Globus pallidus (tissue), 1 donor: ENCODE measurements at regions not wholly inside any gene's neighbourhood (a gene's known extent, or its start where the extent isn't known, plus 50 kb on each side); places are given as distances from the start of the nearest gene placed in this dataset.
"Not testable (repeated sequence)": the region's sequence is repeated elsewhere in the genome, so short reads cannot be mapped to it uniquely, and the experiment has no call there.

Experiments used
- DNase-seq: peaks from one replicate; pipeline ENCODE4 v3.0.0-alpha.2; 2015; ENCODE audit warnings: low spot score

GRCh38 chr17:34740565-34741520 lies 161.5 kb downstream of the TMEM132E start:
- no peak for DNase-seq

GRCh38 chr17:34739386-34739785 lies 160.0 kb downstream of the TMEM132E start:
- DNase-seq: no peak

GRCh38 chr17:34737673-34738072 lies 158.3 kb downstream of the TMEM132E start:
- not testable (repeated sequence) for DNase-seq

- no peak for DNase-seq
Observed at GRCh38 chr17:34736611-34737010, 157.2 kb downstream of the TMEM132E start.

- no peak for DNase-seq
Observed at GRCh38 chr17:34733333-34733732, 154.0 kb downstream of the TMEM132E start.

GRCh38 chr17:34730816-34731215 lies 151.4 kb downstream of the TMEM132E start:
- no peak for DNase-seq

- DNase-seq: no peak
Observed at GRCh38 chr17:34728771-34729310, 149.5 kb downstream of the TMEM132E start.

- DNase-seq: no peak
Observed at GRCh38 chr17:34727601-34728000, 148.2 kb downstream of the TMEM132E start.

GRCh38 chr17:34726536-34727384 lies 147.4 kb downstream of the TMEM132E start:
- no peak for DNase-seq

GRCh38 chr17:34725725-34726124 lies 146.3 kb downstream of the TMEM132E start:
- DNase-seq: no peak

GRCh38 chr17:34725008-34725407 lies 145.6 kb downstream of the TMEM132E start:
- no peak for DNase-seq

GRCh38 chr17:34723875-34724274 lies 144.5 kb downstream of the TMEM132E start:
- no peak for DNase-seq

- no peak for DNase-seq
Observed at GRCh38 chr17:34721326-34721725, 141.9 kb downstream of the TMEM132E start.

- DNase-seq: no peak
Observed at GRCh38 chr17:34720760-34721159, 141.4 kb downstream of the TMEM132E start.

- DNase-seq: no peak
Observed at GRCh38 chr17:34719569-34719968, 140.2 kb downstream of the TMEM132E start.

GRCh38 chr17:34717092-34717491 lies 137.7 kb downstream of the TMEM132E start:
- no peak for DNase-seq

- no peak for DNase-seq
Observed at GRCh38 chr17:34716291-34716690, 136.9 kb downstream of the TMEM132E start.

- no peak for DNase-seq
Observed at GRCh38 chr17:34715504-34715903, 136.1 kb downstream of the TMEM132E start.

GRCh38 chr17:34714475-34715410 lies 135.4 kb downstream of the TMEM132E start:
- DNase-seq: no peak

- no peak for DNase-seq
Observed at GRCh38 chr17:34713687-34714086, 134.3 kb downstream of the TMEM132E start.

- no peak for DNase-seq
Observed at GRCh38 chr17:34712481-34713195, 133.3 kb downstream of the TMEM132E start.
